ENCODE measurements at regions not wholly inside any gene's neighbourhood (a gene's known extent, or its start where the extent isn't known, plus 50 kb on each side); places are given as distances from the start of the nearest gene placed in this dataset.

GRCh38 chr5:66358741-66359140 lies 214.6 kb downstream of the SREK1 start:
- DNase-seq (ENCODE audit: low read depth) = no peak
- TF ChIP-seq CTCF (conservative IDR thresholded peaks at IDR 0.05; ENCODE audit: low read depth, low read length) = no peak
- H3K4me3 ChIP-seq (ENCODE audit: low read length) = no peak overlapping the region

GRCh38 chr5:66361070-66361469 lies 217.0 kb downstream of the SREK1 start:
- no peak for TF ChIP-seq CTCF (conservative IDR thresholded peaks at IDR 0.05; ENCODE audit: low read depth, low read length)
- no peak for DNase-seq (ENCODE audit: low read depth)
- no peak overlapping the region for H3K4me3 ChIP-seq (ENCODE audit: low read length)

- no peak for TF ChIP-seq CTCF (conservative IDR thresholded peaks at IDR 0.05; ENCODE audit: low read depth, low read length)
- DNase-seq (ENCODE audit: low read depth) = no peak
- no peak overlapping the region for H3K4me3 ChIP-seq (ENCODE audit: low read length)
Observed at GRCh38 chr5:66362046-66362445, 217.9 kb downstream of the SREK1 start.

- no peak for DNase-seq (ENCODE audit: low read depth)
- H3K4me3 ChIP-seq (ENCODE audit: low read length) = no peak overlapping the region
- TF ChIP-seq CTCF (conservative IDR thresholded peaks at IDR 0.05; ENCODE audit: low read depth, low read length) = no peak
Observed at GRCh38 chr5:66362687-66363086, 218.6 kb downstream of the SREK1 start.

- no peak for TF ChIP-seq CTCF (conservative IDR thresholded peaks at IDR 0.05; ENCODE audit: low read depth, low read length)
- no peak overlapping the region for H3K4me3 ChIP-seq (ENCODE audit: low read length)
- DNase-seq (ENCODE audit: low read depth) = no peak
Observed at GRCh38 chr5:66363097-66363496, 219.0 kb downstream of the SREK1 start.

GRCh38 chr5:66364186-66364585 lies 220.1 kb downstream of the SREK1 start:
- H3K4me3 ChIP-seq (ENCODE audit: low read length) = no peak overlapping the region
- TF ChIP-seq CTCF (conservative IDR thresholded peaks at IDR 0.05; ENCODE audit: low read depth, low read length) = no peak
- no peak for DNase-seq (ENCODE audit: low read depth)

- TF ChIP-seq CTCF (conservative IDR thresholded peaks at IDR 0.05; ENCODE audit: low read depth, low read length) = no peak
- no peak for DNase-seq (ENCODE audit: low read depth)
- H3K4me3 ChIP-seq (ENCODE audit: low read length) = no peak overlapping the region
Observed at GRCh38 chr5:66365981-66366380, 221.9 kb downstream of the SREK1 start.

All from retinal pigment epithelial cell (primary cell).